T follicular helper cell (primary cell): ENCODE measurements at regions not wholly inside any gene's neighbourhood (a gene's known extent, or its start where the extent isn't known, plus 50 kb on each side); places are given as distances from the start of the nearest gene placed in this dataset.

ENCODE experiments used
- DNase-seq: peaks from one replicate; pipeline ENCODE4 v3.0.0-alpha.2; 2020; ENCODE audit warnings: low read depth

- DNase-seq, result no peak
Observed at GRCh38 chr4:147360301-147360700, 120.6 kb upstream of the EDNRA start.

- DNase-seq, result no peak
Observed at GRCh38 chr4:147361726-147362125, 119.2 kb upstream of the EDNRA start.

GRCh38 chr4:147362938-147363337 is 118.0 kb upstream of the EDNRA start:
- no peak for DNase-seq

- no peak for DNase-seq
Observed at GRCh38 chr4:147363514-147363913, 117.4 kb upstream of the EDNRA start.

- no peak for DNase-seq
Observed at GRCh38 chr4:147365396-147365795, 115.5 kb upstream of the EDNRA start.

- no peak for DNase-seq
Observed at GRCh38 chr4:147366164-147366563, 114.7 kb upstream of the EDNRA start.

- DNase-seq, result no peak
Observed at GRCh38 chr4:147367891-147368290, 113.0 kb upstream of the EDNRA start.

- no peak for DNase-seq
Observed at GRCh38 chr4:147368948-147369347, 111.9 kb upstream of the EDNRA start.

GRCh38 chr4:147370473-147370872 is 110.4 kb upstream of the EDNRA start:
- DNase-seq, result no peak

- DNase-seq, result no peak
Observed at GRCh38 chr4:147370881-147371280, 110.0 kb upstream of the EDNRA start.

- no peak for DNase-seq
Observed at GRCh38 chr4:147371661-147372060, 109.2 kb upstream of the EDNRA start.

- no peak for DNase-seq
Observed at GRCh38 chr4:147378780-147379179, 102.1 kb upstream of the EDNRA start.

- no peak for DNase-seq
Observed at GRCh38 chr4:147381749-147382148, 99.1 kb upstream of the EDNRA start.

- DNase-seq, result no peak
Observed at GRCh38 chr4:147388018-147388417, 92.9 kb upstream of the EDNRA start.

- DNase-seq, result no peak
Observed at GRCh38 chr4:147396105-147396504, 84.8 kb upstream of the EDNRA start.

GRCh38 chr4:147398556-147398955 is 82.3 kb upstream of the EDNRA start:
- DNase-seq, result no peak

- DNase-seq, result no peak
Observed at GRCh38 chr4:147400721-147401120, 80.2 kb upstream of the EDNRA start.

- no peak for DNase-seq
Observed at GRCh38 chr4:147401221-147401620, 79.7 kb upstream of the EDNRA start.

- DNase-seq, result no peak
Observed at GRCh38 chr4:147407261-147408045, 73.4 kb upstream of the EDNRA start.

GRCh38 chr4:147408189-147408588 is 72.7 kb upstream of the EDNRA start:
- DNase-seq, result no peak

GRCh38 chr4:147409350-147409749 is 71.5 kb upstream of the EDNRA start:
- DNase-seq, result no peak

- DNase-seq, result no peak
Observed at GRCh38 chr4:147418226-147418625, 62.7 kb upstream of the EDNRA start.

GRCh38 chr4:147421456-147421855 is 59.4 kb upstream of the EDNRA start:
- DNase-seq, result no peak

- no peak for DNase-seq
Observed at GRCh38 chr4:147423229-147423628, 57.7 kb upstream of the EDNRA start.
